ENCODE measurements at regions not wholly inside any gene's neighbourhood (a gene's known extent, or its start where the extent isn't known, plus 50 kb on each side); places are given as distances from the start of the nearest gene placed in this dataset.

DNA sequence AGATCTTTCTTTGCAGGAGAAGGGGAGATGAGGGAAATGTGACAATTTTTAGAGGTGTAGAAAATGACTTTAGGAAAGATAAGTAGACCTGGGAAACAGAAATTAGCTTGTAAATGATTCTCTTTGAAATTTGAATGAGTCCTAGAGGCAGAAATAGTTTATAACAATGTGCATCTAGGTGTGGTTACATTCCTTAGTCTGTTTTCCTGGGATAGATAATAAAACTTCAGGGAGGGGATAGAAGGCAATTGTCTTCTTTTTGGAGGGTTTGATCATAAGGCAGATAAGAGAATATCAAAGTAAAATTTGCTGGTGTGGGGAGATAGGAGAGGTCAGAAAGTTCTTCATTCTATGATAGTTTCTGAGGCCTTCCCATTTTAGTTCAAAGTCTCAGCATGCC is 1344.3 kb upstream of the LRRTM1 start:
- no peak for DNase-seq

DNA sequence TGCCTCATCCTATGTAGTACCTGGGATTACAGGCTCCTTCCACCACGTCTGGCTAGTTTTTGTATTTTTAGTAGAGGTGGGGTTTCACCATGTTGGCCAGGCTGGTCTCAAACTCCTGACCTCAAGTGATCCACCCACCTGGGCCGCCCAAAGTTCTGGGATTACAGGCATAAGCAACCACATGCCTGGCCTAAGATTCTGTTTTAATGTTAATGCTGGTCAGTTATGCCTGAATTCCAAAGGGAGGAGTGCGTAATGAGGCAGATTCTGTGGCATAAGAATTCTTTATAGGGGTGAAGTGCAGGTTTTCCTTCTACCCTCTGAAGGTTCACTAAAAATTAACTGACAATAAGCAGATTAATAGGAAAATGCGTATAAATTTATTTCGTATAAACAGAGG is 1343.8 kb upstream of the LRRTM1 start:
- DNase-seq: no peak

DNA sequence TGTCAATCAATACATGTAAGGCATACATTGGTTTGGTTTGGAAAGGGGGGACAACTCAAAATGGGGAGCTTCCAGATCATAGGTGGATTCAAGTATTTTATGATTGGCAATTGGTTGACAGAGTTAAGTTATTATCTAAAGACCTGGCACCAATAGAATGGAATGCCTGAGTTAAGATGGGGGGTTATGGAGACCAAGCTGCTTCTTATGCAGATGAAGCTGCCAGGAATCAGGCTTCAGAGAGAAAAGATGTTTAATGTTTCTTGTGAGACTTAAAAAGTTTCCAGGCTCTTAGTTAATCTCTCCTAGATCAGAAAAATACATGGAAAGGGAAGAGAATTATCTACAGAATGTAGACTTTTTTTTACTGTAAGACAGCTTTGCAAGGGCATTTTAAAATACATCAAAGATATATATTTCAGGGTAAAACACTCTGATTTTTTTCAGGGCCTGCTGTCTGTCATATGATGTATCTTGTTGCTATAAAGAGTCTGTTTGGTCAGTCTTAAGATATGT is 1343.2 kb upstream of the LRRTM1 start:
- no peak for DNase-seq

DNA sequence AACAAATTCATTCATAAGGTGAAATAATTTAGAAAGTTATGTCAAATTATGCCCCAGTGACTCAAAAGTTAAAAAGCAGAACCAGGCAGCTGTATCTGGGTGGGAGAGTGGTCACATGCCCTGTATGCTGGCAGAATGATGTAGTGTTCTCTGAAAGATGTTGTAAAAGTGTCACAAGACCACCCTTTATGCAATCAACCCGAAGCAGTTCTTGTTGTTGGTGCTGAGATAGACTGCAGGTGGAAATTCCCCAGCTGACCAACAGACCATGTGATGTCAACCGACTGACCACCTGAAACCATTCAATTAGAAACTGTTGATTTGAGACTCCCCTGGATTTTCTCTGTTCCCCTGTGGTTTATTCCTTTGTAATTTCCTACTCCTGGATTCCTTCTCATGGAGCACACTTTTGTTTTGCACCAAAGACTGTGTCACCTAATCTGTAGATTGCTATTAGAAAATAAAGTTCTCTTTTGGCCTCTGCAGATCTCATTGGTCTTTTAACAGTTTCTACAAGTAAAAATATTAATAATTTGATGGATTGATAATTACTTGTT is 1341.3 kb upstream of the LRRTM1 start:
- DNase-seq: no peak

DNA sequence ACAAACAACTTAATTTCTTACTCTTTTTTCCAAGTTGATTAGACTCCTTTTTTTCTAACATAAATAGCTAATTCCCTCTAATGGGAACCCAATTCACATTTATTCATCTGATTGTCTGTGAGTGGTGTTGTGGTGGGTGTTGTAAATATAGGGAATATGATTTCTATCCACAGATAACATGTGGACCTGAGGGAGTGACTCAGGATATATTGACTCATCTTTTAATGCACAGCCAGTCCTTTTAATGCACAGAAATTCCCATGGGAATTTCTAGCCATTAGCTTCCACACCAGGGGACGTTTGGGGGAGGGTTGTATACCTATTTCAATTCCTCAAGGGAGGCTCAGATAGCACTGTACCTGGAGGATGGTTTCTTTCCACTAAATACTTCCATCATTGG is 1339.6 kb upstream of the LRRTM1 start:
- DNase-seq: no peak

DNA sequence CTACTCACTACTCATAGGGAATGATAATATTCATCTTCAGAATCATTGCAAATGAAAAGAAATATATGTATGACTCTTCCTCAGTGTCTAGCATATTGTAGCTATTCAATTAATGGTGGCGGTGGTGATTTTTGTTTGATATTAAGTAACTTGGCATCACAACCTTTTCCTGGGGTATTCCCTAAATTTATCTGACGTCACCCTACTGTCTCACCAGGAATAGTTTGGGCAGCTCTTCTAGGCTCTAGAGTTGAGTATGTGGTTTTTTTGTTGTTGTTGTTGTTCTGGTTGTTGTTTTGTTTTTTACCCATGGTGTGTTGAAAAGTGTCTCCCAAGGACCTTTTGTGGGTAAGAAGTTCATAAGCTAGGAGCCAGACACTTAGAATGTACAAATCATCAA is 1320.3 kb upstream of the LRRTM1 start:
- no peak for DNase-seq

DNA sequence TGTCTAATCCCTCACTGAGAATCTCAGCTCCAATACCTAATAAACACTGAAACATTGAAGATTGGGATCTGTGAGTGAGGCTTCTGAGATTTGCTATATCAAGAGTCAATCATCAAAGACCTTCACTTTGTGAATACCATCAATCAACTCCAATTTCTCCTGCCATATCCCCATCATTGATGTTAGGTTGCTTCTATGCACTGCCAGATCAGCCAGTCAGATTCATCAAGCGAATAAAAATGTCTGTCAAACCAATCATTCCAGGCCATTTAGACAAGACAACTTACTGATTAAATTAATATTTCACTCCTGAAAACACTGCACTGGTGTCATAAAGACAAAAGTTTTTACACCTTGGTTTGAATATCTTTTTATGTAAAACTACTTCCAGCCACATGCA is 1295.5 kb upstream of the LRRTM1 start:
- no peak for DNase-seq

DNA sequence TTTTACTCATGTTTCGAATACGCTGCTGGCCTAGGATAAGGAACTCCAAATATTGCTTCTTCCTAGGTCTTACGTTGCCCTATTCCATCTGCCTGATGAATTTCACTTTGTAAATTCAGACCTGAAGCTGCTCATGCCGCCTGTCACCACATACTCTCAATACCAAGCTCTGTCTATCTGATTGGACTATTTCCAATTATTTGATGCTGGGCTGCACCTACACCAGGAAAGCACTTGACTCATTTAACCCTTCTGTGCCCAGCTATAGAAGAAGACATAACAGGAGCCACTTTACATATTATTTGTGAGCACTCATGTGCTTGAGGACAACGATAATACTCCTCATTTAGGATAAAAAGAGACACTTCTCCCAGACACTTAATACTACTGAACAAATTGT is 1293.9 kb upstream of the LRRTM1 start:
- DNase-seq: no peak

DNA sequence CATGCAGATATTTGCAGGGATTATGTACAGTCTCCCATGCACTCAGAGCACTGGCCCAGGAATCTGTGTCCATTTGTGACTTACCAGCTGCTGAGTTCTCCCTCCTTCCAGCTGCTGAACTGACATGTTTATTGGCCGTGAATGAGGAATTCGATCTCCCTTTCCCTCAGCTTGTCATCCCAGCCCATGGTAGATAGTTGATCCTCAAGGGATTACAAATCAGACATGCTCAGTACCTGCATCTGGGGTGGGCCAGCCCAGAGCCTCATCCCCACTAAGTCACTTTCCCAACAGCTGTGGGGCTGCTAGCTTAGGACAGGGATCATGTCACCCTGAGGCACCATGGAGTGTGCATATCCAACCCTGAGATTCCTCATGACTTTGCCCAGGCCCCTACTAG is 1284.9 kb upstream of the LRRTM1 start:
- no peak for DNase-seq

DNA sequence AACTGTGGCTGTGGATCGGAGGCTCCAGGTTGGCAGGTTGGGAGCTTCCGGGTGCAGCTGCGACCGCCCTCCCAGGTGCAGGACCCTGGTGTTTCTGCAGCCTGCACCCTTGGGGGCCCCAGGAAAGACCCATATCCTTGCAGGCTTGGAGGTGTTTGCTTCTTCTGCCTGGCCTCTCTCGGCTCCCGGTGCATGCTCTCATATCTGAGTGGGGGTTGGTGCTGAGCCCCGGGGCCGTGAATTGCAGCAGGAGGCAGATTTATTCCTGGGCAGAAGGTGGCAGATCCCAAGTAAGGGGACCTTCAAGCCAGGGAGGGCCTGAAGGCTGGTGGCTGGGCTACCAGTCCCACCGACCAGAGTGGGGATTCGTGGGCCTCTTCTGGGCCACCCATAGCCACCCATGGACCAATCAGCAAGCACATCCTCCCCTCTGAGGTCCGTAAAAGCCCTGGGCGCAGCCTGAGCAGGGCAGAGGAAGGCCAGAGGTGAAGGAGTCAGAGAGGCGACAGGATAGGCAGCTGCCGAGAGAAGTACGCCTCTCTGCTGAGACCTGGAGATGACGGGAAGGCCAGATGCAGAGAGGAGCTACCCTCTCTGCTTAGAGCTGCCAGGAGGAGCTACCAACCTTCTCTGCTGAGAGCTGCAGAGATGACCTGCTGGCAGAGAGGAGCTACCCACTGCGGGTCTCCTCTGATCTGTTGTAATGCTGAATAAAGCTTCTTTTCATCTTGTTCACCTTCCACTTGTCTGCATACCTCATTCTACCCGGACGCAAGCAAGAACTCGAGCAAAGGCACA is 1279.0 kb upstream of the LRRTM1 start:
- no peak for DNase-seq

DNA sequence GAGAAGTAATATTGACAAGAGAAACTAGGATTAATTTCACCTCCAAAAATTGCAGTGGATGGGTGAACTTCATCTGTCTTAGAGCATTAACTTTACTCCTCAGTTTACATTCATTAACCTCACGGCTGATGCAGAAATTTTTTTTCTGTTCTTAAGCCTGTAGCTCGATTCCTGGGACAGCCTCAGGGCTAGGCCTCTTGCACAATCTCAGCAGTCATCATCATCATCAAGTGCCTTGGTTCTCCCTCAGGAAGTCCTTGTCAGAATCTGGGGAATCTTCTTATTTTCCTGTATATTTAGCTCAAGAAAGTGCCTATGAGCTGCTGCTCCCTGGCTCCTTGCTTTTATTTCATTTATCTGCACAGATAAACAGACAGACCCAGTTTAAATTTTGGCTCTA is 1272.2 kb upstream of the LRRTM1 start:
- no peak for DNase-seq

DNA sequence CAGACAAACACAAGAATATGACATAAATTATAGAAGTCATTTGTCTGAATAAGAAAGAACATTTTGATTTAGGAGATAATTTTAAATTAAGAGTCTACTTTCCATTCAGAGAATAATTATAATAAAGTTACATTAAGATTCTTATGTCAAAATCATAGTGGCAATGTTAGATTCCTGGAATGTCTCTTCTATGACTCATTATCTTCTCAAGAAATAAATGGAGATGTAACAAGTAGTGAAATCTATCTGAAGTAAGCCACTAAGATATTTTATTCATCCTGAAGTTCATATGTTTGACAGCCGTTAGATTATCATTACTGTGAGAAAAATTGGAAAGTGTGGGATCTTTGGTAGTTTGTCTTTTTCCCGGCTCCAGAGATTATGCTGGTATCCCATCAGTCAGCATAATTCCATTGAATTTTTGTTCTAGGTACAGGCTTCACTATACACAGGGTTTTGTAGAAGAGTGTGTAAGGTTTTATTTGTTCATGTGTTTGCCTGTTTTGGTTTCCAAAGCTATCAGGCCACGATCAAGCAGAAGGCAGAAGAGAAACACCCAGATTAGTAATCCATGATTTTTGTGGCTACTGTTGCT is 1246.6 kb upstream of the LRRTM1 start:
- peak; percentile 6 for DNase-seq

DNA sequence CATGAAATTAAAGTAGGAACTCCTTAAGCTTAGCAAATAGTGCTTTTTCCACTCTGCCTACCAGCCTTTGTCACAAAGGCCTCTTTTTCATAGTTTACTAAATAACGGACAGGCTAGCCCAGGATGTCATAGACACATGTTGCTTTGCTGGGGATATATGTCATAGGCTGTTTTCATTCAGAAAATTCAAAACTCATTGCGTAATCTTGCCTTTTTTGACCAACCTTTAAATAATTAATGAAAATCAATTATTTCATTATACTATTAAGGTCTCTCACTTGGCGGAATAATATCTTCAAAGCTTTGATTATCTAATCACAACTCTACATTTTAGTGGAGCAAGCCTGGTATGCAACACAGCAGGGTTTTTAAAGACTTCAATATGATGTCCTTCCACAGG is 1245.7 kb upstream of the LRRTM1 start:
- no peak for DNase-seq

DNA sequence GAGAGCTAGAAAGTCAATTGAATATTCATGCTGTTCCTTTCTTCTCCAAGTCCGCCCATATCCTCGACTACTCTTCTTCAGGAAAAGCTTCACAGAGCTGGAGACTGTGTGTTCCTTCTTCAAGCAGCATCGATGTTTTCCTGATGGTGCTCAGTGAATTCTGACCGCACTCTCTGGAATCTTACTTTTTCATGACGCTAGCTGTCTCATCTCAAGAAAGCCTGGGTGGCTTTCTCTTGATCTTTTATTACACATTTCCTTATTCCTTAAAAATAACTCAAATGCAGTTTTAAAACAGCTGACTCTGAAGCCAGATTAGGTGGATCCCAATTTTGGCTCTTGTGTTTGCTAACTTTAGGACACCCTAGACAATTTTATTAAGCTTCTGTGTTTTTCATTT is 1245.1 kb upstream of the LRRTM1 start:
- DNase-seq: no peak

DNA sequence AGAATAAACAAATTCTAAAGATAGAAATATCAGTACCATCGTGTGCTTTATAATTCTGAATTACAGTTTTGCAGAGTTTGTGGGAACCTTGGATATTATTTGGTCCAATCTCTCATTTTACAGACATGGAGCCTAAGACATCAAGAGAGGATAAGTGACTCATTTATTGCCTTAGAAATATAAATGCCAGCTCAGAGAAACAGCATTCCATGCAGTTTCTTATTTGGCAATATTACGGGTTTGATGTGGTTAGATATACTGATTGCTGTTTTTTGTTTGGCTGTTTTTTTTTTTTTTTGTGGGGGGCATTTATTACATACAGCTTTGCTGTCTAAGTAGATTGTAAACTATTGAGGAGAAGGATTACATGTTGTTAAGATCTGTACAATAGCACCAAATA is 1241.1 kb upstream of the LRRTM1 start:
- no peak for DNase-seq

DNA sequence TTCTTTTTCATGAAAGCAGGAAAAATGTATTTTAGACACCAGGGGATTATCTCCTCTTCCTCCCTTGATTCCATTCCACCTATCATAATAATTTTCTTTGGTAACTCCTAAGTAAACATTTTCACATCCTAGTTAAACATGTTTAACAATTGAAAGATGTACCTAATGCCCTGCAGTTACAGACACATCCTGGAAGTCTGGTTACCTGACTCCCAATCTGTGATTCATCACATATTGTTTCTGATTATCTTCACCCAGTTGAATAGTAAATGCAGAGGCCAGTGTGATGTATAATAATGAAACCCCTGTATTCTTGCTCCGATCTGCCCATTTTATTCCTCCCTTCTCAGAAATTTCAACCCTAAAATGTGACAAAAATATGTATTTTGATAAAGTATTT is 1237.6 kb upstream of the LRRTM1 start:
- DNase-seq: no peak

DNA sequence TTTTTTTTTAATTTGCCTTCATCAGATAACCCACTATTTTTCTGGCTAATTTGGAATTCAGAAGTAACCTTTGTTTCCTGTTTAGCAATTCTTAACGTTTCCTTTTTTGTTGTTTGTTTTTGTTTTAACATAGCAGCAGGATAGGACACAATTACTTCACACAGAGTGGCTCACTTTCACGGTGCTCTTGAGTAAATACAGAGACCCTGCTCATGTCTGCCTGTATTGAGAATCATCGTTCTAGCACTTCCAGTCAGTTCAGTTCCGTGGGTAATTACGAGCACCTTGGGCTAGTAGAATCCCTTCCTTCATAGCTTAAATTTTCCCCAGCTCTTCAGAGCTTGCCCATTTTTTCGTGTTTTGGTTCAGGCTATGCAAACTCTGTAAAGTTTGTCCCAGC is 1225.4 kb upstream of the LRRTM1 start:
- no peak for DNase-seq

DNA sequence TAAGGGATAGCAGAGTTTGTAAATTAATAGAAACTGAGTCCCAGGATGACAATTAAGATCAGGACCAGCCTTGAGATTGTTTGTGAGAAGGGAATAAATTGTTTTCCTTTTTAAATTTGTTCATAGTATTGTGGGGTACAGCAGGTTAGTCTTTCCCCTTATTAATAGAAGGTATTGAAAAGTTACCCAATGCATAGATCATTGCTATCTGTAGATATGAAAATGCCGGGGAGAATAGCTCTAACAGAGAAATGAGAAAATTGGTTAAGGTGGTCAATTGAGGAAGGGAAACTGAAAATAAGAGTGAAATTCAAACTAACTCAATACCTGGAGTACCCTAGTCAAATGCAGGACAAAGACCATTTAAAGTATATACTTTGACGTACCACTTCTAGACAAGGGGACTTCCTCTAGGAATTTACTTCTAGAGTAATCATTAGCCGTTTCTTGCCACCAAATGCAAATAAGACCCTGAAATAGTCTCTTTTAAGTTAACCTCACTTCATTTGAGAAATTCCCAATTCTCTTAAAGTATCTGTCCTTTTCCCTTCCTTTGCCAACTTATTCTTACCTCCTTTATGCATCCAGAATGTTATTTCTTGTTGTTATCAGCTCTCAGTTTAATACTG is 1224.4 kb upstream of the LRRTM1 start:
- DNase-seq: no peak

DNA sequence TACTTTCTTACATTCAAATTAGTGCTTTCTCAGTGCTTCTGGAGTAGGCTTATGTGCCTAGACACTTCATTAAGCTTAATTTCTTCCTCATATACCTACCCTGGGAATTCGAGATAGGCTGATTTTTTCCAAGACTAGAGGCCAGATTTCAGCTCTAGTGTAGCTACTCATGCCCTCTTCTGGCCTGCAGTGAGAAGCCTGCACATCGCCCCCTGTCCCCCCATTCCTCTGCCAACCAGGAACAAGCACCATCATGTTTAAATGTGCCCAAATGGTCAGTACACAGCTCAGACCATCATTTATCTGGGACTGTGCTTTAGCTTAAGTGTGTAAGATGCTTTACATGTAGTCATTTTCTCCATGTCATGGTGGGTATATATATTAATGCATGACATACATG is 1218.8 kb upstream of the LRRTM1 start:
- no peak for DNase-seq

DNA sequence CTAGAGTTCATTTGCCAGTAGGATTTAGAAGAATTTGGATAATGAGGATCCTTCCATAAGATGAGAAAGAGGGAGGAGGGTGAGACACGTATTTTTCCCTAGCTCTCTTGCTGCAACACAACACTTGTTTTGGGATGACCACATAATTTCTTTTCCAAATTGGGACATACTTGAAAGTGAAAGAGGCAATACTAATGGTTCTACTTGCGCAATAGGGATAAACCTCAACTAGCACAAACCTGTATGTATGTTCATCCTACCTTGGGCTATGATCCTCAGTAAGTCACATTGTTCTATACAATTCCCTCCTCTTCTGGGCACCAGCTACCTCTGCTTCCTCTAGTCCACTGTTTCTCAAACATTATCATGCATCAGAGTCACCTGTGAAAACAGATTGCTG is 1208.8 kb upstream of the LRRTM1 start:
- no peak for DNase-seq

DNA sequence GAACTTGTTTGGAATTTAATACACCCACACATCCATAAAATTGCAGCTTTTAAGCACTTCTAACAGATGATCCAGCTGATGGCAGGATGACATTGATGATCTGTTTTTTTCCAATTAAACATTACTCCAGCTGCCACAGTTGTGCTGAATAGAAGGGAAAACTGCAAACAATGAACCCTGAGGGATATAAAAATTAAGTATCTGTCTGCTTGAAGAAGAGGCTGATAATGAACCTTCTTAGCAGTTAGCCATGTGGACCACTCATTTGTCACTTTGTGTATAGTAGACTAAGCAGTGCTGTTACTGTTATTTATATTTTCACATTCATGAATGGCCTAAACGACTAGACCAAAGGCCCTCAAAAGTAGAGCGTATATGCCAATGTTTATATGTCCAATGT is 1201.0 kb upstream of the LRRTM1 start:
- no peak for DNase-seq

DNA sequence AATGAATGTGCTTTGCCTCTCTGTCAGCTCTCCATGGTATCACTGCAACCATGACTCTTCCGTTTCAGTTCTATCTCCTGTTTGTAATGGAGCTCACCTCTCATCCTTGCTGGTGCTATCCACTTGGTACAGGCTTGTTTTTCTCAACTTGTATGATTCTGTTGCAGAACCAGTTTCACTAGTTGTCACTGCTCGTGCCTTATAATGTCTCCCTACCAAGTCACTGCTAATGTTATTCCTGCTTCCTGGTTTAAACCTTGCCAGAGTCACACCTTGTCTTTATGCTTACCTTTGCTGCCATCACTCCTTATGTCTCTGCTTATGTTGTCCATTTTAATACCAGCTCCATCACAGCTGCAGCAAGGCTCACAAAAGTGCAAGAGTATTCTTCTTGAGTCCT is 1191.0 kb upstream of the LRRTM1 start:
- no peak for DNase-seq

DNA sequence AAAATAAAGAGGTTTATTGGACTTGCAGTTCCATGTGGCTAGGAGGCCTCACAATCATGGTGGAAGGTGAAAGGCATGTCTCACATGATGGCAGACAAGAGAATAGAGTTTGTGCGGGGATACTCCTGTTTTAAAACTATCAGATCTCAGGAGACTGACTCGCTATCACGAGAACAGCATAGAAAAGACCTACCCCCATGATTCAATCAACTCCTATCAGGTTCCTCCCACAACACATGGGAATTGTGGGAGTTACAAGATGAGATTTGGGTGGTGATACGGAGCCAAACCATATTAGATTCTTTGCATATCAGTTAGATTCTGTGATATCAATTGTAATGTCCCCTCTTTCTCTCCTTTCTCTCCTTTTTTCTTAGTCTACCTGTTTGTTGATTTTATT is 1178.7 kb upstream of the LRRTM1 start:
- DNase-seq: no peak

DNA sequence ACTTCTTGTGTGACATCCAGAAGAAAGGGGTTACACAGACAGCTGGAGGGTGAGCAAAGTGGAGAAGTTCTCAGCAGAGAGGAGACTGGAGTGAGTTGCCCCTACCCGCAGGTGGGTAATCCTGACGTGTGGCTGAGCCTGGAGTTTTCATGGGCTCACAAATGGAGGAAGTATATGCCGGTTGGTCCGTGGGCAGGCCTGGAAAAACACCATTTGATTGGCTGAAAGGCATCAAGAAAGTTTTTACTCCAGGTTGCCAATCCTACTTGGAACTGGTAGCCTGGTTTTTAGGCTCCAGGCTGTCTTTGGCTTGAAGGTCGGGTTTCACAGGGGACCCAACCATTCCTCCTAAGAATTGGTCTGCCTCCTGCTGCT is 1177.4 kb upstream of the LRRTM1 start:
- no peak for DNase-seq

Data from fibroblast of skin of scalp (primary cell).